ENCODE measurements at regions not wholly inside any gene's neighbourhood (a gene's known extent, or its start where the extent isn't known, plus 50 kb on each side); places are given as distances from the start of the nearest gene placed in this dataset.

- Histone ChIP-seq H3K4me3 (ENCODE audit: low read length) (no peak overlapping the region), H3K9me3 (ENCODE audit: insufficient read depth, low read length) (no peaks in the 10 kb centered on the region), H3K27ac (ENCODE audit: low read length) (no peak overlapping the region), H3K4me1 (ENCODE audit: low read length) (no peaks in the 10 kb centered on the region), H2AFZ (ENCODE audit: low read depth, low read length) (no peak overlapping the region), H3K9ac (ENCODE audit: low read length) (no peak overlapping the region), H4K20me1 (ENCODE audit: insufficient read depth, low read length) (no peaks in the 10 kb centered on the region), H3K27me3 (ENCODE audit: low read depth, low read length) (no peaks in the 10 kb centered on the region), H3K36me3 (replicated peaks; ENCODE audit: low read depth, low read length) (no peaks in the 10 kb centered on the region), H3K4me2 (ENCODE audit: low read length) (no peak overlapping the region), H3K79me2 (ENCODE audit: low read length) (no peaks in the 10 kb centered on the region)
- no peak for TF ChIP-seq CTCF (IDR thresholded peaks at IDR 0.05; ENCODE audit: low read depth, low read length)
- no peak for TF ChIP-seq EZH2phosphoT487 (IDR thresholded peaks at IDR 0.05; ENCODE audit: low read depth)
Observed at GRCh38 chr11:41659985-41660384, 200.5 kb upstream of the LRRC4C start.

GRCh38 chr11:41660585-41660984, 201.1 kb upstream of the LRRC4C start:
- H2AFZ ChIP-seq (ENCODE audit: low read depth, low read length), result no peak overlapping the region
- H3K9me3 ChIP-seq (ENCODE audit: insufficient read depth, low read length), result no peaks in the 10 kb centered on the region
- no peaks in the 10 kb centered on the region for H4K20me1 ChIP-seq (ENCODE audit: insufficient read depth, low read length)
- H3K9ac ChIP-seq (ENCODE audit: low read length), result no peak overlapping the region
- no peak overlapping the region for H3K4me3 ChIP-seq (ENCODE audit: low read length)
- no peaks in the 10 kb centered on the region for H3K36me3 ChIP-seq (replicated peaks; ENCODE audit: low read depth, low read length)
- H3K27me3 ChIP-seq (ENCODE audit: low read depth, low read length), result no peaks in the 10 kb centered on the region
- H3K27ac ChIP-seq (ENCODE audit: low read length), result no peak overlapping the region
- H3K4me2 ChIP-seq (ENCODE audit: low read length), result no peak overlapping the region
- TF ChIP-seq EZH2phosphoT487 (IDR thresholded peaks at IDR 0.05; ENCODE audit: low read depth) (no peak), CTCF (IDR thresholded peaks at IDR 0.05; ENCODE audit: low read depth, low read length) (no peak)
- H3K4me1 ChIP-seq (ENCODE audit: low read length), result no peaks in the 10 kb centered on the region
- H3K79me2 ChIP-seq (ENCODE audit: low read length), result no peaks in the 10 kb centered on the region

GRCh38 chr11:41665441-41666360, 206.2 kb upstream of the LRRC4C start:
- no peaks in the 10 kb centered on the region for H4K20me1 ChIP-seq (ENCODE audit: insufficient read depth, low read length)
- no peak for TF ChIP-seq EZH2phosphoT487 (IDR thresholded peaks at IDR 0.05; ENCODE audit: low read depth)
- no peaks in the 10 kb centered on the region for H3K27me3 ChIP-seq (ENCODE audit: low read depth, low read length)
- no peak overlapping the region for H3K9ac ChIP-seq (ENCODE audit: low read length)
- no peaks in the 10 kb centered on the region for H3K4me1 ChIP-seq (ENCODE audit: low read length)
- no peak overlapping the region for H3K27ac ChIP-seq (ENCODE audit: low read length)
- H3K79me2 ChIP-seq (ENCODE audit: low read length), result no peaks in the 10 kb centered on the region
- no peak overlapping the region for H3K4me2 ChIP-seq (ENCODE audit: low read length)
- no peak overlapping the region for H3K4me3 ChIP-seq (ENCODE audit: low read length)
- no peak overlapping the region for H2AFZ ChIP-seq (ENCODE audit: low read depth, low read length)
- H3K36me3 ChIP-seq (replicated peaks; ENCODE audit: low read depth, low read length), result no peaks in the 10 kb centered on the region
- H3K9me3 ChIP-seq (ENCODE audit: insufficient read depth, low read length), result no peaks in the 10 kb centered on the region

GRCh38 chr11:41666951-41667653, 207.7 kb upstream of the LRRC4C start:
- Histone ChIP-seq H3K4me3 (ENCODE audit: low read length) (no peak overlapping the region), H3K27me3 (ENCODE audit: low read depth, low read length) (no peaks in the 10 kb centered on the region), H3K27ac (ENCODE audit: low read length) (no peak overlapping the region), H3K4me2 (ENCODE audit: low read length) (no peak overlapping the region), H3K9me3 (ENCODE audit: insufficient read depth, low read length) (no peaks in the 10 kb centered on the region), H3K4me1 (ENCODE audit: low read length) (no peaks in the 10 kb centered on the region), H3K79me2 (ENCODE audit: low read length) (no peaks in the 10 kb centered on the region), H4K20me1 (ENCODE audit: insufficient read depth, low read length) (no peaks in the 10 kb centered on the region), H3K36me3 (replicated peaks; ENCODE audit: low read depth, low read length) (no peaks in the 10 kb centered on the region), H2AFZ (ENCODE audit: low read depth, low read length) (no peak overlapping the region), H3K9ac (ENCODE audit: low read length) (no peak overlapping the region)
- no peak for TF ChIP-seq EZH2phosphoT487 (IDR thresholded peaks at IDR 0.05; ENCODE audit: low read depth)
- no peak for TF ChIP-seq CTCF (IDR thresholded peaks at IDR 0.05; ENCODE audit: low read depth, low read length)

Measured in OCI-LY3 (cell line).